ENCODE measurements at regions not wholly inside any gene's neighbourhood (a gene's known extent, or its start where the extent isn't known, plus 50 kb on each side); places are given as distances from the start of the nearest gene placed in this dataset.

DNA sequence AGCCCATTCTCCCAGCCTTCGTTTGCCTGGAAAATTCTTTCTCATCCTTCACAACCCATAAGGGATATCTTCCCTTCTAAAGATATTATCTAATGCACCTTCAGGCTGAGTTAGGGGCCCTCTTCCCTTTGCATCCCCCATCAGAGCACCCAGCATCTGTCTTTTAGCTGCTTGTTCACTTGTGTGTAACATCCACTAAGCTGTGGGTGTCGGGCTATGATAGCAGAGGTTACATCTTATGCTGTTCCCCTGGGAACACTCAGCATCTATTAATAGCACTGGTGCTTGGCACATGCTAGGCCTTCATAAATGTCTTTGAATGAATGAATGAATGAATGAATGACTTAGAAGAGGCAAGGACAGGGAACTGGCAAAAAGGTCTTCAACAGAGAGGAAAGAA lies 131.8 kb downstream of the NUAK1 start:
- no peak for DNase-seq

DNA sequence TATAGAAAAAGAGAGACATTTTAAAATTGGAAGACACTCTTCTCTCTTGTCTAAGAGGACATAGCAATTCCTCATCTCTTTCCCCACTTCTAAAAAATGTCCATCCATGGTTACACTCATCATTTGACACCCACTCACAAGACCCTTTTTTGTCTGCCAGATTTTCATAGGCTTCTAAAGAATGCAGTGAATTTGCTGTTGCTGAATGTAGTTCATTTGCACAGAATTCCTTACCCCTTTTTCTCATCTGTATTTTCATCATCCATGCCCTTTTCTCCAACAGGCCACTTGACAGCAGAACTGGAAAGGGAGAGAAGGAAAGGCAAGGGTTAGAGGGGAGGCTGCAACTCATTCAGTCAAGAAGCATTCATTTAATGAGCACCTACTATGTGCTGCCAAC lies 128.0 kb downstream of the NUAK1 start:
- DNase-seq, result no peak
